BLaER1 treated with 17β-estradiol and CSF1 and Interleukin-3, amounts not matched to agents 10 nM and 100 nM (cell line): ENCODE measurements at regions not wholly inside any gene's neighbourhood (a gene's known extent, or its start where the extent isn't known, plus 50 kb on each side); places are given as distances from the start of the nearest gene placed in this dataset.
"Not testable (repeated sequence)": the region's sequence is repeated elsewhere in the genome, so short reads cannot be mapped to it uniquely, and the experiment has no call there.

Source experiments
- H3K27ac ChIP-seq, 11 experiments: shearing (Covaris generic); formaldehyde crosslinking; 2 replicates each; pipeline ENCODE4 v1.8.1; 2022
- H3K27me3 ChIP-seq, 11 experiments: shearing (Covaris generic); formaldehyde crosslinking; 2 replicates each; pipeline ENCODE4 v1.8.1; 2022
- H3K36me3 ChIP-seq, 11 experiments: shearing (Covaris generic); formaldehyde crosslinking; 2 replicates each; pipeline ENCODE4 v1.8.1; 2022
- H3K4me1 ChIP-seq, 10 experiments: shearing (Covaris generic); formaldehyde crosslinking; 2 replicates each; pipeline ENCODE4 v1.8.1; 2022
- H3K4me2 ChIP-seq, 11 experiments: shearing (Covaris generic); formaldehyde crosslinking; 2 replicates each; pipeline ENCODE4 v1.8.1; 2022
- H3K4me3 ChIP-seq, 10 experiments: shearing (Covaris generic); formaldehyde crosslinking; 2 replicates each; pipeline ENCODE4 v1.8.1; 2022
- H3K9ac ChIP-seq, 11 experiments: shearing (Covaris generic); formaldehyde crosslinking; 2 replicates each; pipeline ENCODE4 v1.8.1; 2022
- H3K9me3 ChIP-seq, 11 experiments: shearing (Covaris generic); formaldehyde crosslinking; replicated peaks in 1 of 11; 2 replicates each; pipeline ENCODE4 v1.8.1; 2022
- H4K20me1 ChIP-seq, 11 experiments: shearing (Covaris generic); formaldehyde crosslinking; 2 replicates each; pipeline ENCODE4 v1.8.1; 2022
- Cebpa-rat ChIP-seq, 11 experiments: shearing (Covaris generic); IDR thresholded peaks; 2 replicates each; pipeline ENCODE4 v1.8.1; 2022

DNA sequence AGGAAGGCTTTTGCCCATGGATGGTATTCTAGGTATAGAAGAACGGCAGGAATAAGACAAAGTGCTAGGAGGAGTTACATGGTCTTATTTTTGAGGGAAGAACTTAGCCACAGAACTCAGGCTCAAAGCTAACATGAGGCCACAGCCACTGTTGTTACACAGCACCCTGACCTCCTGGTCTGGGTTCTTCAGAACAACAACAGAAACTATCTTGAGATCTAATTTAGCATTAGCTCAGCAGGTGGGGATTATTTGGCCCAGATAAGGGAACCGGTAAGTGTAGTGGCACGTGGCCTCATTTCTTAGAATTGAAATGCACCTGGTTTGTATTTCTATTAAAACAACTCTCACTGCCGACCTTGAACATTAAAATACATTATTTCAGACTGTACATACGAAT lies 1168.7 kb upstream of the SEMA6A start:
- Histone ChIP-seq H3K27ac (no peak overlapping the region), H3K4me2 (no peak overlapping the region), H3K27me3 (no peaks in the 10 kb centered on the region), H3K36me3 (no peaks in the 10 kb centered on the region), H3K4me1 (no peaks in the 10 kb centered on the region), H4K20me1 (no peaks in the 10 kb centered on the region), H3K9ac (no peak overlapping the region), H3K4me3 (no peak overlapping the region), H3K9me3 (no peaks in the 10 kb centered on the region)
- no peak for TF ChIP-seq Cebpa-rat (IDR thresholded peaks at IDR 0.05)

DNA sequence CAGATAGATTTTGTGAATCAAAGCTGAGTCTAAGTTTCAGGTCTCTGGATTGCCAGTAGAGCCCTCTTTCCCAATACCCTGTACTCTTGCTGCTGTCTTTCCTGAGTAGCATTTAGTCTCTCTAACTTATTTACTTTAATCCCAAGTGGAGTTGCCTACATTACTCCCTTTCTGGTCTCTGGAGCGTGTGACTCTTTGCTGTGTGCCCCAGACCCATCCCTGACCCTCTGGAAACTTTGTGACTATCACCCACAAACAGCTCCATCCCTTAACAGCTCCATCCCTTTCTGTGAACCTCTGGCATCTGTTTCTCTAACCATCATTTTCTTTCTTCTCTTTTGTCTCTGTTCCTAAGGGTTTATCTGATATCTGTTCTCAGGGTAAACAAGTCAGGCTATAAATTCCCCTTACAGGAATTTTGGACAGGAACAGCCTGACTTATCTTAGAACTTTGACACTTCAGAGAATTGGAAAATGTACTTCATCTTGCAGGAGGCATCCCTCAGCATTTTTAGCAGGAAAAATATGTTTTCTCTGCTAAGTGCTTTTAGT lies 1167.1 kb upstream of the SEMA6A start:
- no peaks in the 10 kb centered on the region for H4K20me1 ChIP-seq

DNA sequence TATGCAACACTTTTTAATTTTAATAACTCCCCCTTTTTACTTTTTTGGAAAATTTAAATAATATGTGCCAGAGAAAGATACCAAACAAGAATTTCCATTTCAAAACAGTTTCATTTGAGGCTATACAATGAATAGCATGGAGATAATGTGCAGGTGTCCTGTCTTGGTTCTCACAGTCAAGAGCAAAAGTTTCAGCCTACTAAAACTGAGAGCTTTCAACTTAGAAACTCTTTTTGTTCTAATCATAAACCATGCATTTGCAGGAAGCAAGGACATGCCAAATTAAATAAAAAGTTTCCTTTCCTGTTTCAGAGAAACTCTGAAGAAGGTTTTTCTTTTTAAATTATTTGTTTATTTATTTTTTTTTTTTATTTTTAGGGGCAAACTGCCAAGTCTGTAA lies 1165.6 kb upstream of the SEMA6A start:
- no peak for TF ChIP-seq Cebpa-rat (IDR thresholded peaks at IDR 0.05)
- Histone ChIP-seq H3K27me3 (no peaks in the 10 kb centered on the region), H3K9me3 (no peaks in the 10 kb centered on the region), H3K36me3 (no peaks in the 10 kb centered on the region), H3K9ac (no peak overlapping the region), H3K4me3 (no peak overlapping the region), H4K20me1 (no peaks in the 10 kb centered on the region), H3K4me2 (no peak overlapping the region), H3K4me1 (no peaks in the 10 kb centered on the region), H3K27ac (no peak overlapping the region)

More for the DNA sequence above, 1167.1 kb upstream of the SEMA6A start:
- Histone ChIP-seq H3K4me2 (no peak overlapping the region), H3K27me3 (no peaks in the 10 kb centered on the region), H3K9me3 (no peaks in the 10 kb centered on the region), H3K27ac (no peak overlapping the region), H3K9ac (no peak overlapping the region), H3K4me1 (no peaks in the 10 kb centered on the region), H3K4me3 (no peak overlapping the region), H3K36me3 (no peaks in the 10 kb centered on the region)
- TF ChIP-seq Cebpa-rat (IDR thresholded peaks at IDR 0.05) = no peak

DNA sequence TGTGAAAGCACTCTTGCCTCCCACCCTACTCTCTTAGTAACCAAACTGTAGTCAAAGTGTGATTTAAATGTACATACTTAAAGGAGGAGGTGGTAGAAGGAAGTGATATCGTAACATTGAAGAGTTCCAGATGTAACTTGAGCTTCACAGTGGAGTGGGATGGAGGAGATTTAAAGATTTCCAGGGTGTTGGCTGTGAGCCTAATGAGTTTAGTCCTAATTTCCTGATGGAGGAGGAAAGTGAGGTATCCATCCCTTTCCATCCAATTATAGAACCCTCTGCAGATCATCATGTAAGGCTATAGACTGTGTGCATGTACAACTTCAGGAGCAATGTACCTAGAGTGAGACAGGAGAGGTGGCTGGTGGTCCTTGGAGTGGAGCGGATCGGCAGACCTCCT lies 1163.9 kb upstream of the SEMA6A start:
- Histone ChIP-seq H4K20me1 (no peaks in the 10 kb centered on the region), H3K4me3 (no peak overlapping the region), H3K27ac (no peak overlapping the region), H3K9ac (no peak overlapping the region), H3K27me3 (no peaks in the 10 kb centered on the region), H3K36me3 (no peaks in the 10 kb centered on the region), H3K4me2 (no peak overlapping the region), H3K9me3 (no peaks in the 10 kb centered on the region), H3K4me1 (no peaks in the 10 kb centered on the region)
- TF ChIP-seq Cebpa-rat (IDR thresholded peaks at IDR 0.05) = no peak

DNA sequence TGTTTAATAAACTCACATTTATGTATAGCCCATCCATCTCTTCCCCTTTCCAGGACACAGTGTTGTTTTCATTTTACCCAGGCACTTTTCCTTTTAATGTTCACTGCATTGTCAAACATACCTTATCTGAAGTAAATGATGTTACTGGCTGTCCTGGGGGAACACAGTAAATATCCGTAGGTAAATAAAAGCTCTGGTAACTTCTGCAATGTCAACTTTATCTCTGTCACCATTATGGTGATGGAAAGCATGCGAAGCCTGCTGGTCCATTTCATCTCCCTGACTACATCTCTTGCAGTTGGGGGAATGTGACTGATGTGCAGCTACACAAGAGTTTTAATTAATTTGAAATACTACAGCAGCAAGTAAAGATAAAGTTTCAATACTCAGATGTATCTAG lies 1162.1 kb upstream of the SEMA6A start:
- H3K36me3 ChIP-seq = no peaks in the 10 kb centered on the region
- no peaks in the 10 kb centered on the region for H3K27me3 ChIP-seq
- no peaks in the 10 kb centered on the region for H3K4me1 ChIP-seq
- H3K27ac ChIP-seq = no peak overlapping the region
- H3K4me3 ChIP-seq = no peak overlapping the region
- H3K9me3 ChIP-seq = no peaks in the 10 kb centered on the region
- no peak overlapping the region for H3K4me2 ChIP-seq
- H3K9ac ChIP-seq = no peak overlapping the region
- no peak for TF ChIP-seq Cebpa-rat (IDR thresholded peaks at IDR 0.05)
- H4K20me1 ChIP-seq = no peaks in the 10 kb centered on the region

DNA sequence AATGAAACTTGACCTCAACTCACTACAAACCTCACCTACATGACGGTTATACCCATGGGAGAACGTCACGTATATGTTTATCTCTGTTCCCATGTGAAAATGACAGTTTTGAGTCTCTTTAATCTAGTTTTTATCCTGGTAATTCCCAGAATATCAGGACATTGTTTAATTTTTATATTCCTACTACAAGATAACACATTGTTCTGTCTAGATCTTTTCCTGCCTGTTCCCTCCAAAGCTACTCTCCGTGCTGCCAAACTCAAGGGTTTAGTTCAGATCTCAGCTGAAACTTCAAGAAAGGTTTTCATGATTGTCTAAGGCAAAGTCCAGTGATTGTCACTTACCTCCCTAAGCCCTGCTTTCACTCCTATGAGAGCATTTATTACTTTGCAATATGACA lies 1159.4 kb upstream of the SEMA6A start:
- Histone ChIP-seq H3K4me2 (no peak overlapping the region), H3K9ac (no peak overlapping the region), H3K4me1 (peaks cover 0 to 11% (median 6%) of the 10 kb centered on the region in 10 experiments; a peak in 13 of 20 replicates), H3K27me3 (no peaks in the 10 kb centered on the region), H4K20me1 (no peaks in the 10 kb centered on the region), H3K9me3 (peaks cover 0 to 9% (median 0%) of the 10 kb centered on the region in 11 experiments; a peak in 1 of 22 replicates), H3K36me3 (no peaks in the 10 kb centered on the region), H3K27ac (no peak overlapping the region), H3K4me3 (no peak overlapping the region)
- TF ChIP-seq Cebpa-rat (IDR thresholded peaks at IDR 0.05) = no peak

DNA sequence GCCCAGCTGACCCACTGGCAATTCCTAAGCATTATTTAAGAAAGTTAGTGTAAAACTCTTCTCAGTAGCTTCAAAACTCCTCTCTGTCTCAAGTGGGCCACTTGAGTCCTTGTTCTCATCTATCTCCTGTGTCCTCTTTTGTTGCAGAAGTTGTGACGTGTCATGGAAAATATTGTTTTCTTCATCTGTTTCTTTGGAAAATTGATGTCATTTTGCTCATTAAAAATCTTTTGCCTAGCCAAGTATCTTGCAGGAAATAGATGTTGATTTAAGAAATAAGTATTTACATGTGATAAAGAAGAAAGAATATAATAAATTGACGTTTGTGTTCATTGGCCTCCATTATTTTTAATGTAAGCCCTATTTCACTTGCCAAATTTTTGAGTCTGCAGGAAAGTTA lies 1158.4 kb upstream of the SEMA6A start:
- no peaks in the 10 kb centered on the region for H3K27me3 ChIP-seq
- H3K27ac ChIP-seq = no peak overlapping the region
- no peak overlapping the region for H3K4me3 ChIP-seq
- H4K20me1 ChIP-seq = no peaks in the 10 kb centered on the region
- no peak overlapping the region for H3K9ac ChIP-seq
- no peak overlapping the region for H3K4me2 ChIP-seq
- no peak for TF ChIP-seq Cebpa-rat (IDR thresholded peaks at IDR 0.05)
- H3K36me3 ChIP-seq = no peaks in the 10 kb centered on the region
- peaks cover 0 to 11% (median 6%) of the 10 kb centered on the region in 10 experiments; a peak in 13 of 20 replicates for H3K4me1 ChIP-seq
- peaks cover 0 to 9% (median 0%) of the 10 kb centered on the region in 11 experiments; a peak in 1 of 22 replicates for H3K9me3 ChIP-seq

DNA sequence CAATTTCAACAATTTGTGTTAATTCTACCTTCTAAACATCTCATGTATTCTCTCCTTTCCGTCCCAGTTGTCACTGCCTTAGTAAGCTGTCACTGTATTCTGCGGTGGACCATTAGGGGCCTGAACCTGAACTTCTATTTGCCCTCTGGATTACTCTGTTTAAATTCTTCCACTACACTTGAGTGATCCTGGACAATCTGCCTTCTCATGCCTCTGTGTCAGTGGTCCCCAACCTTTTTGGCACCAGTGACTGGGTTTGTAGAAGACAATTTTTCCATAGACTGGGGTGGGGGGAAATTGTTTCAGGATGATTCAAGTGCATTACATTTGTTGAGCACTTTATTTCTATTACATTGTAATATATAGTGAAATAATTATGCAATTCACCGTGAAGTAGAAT lies 1157.6 kb upstream of the SEMA6A start:
- no peak overlapping the region for H3K4me3 ChIP-seq
- H3K27me3 ChIP-seq = no peaks in the 10 kb centered on the region

DNA sequence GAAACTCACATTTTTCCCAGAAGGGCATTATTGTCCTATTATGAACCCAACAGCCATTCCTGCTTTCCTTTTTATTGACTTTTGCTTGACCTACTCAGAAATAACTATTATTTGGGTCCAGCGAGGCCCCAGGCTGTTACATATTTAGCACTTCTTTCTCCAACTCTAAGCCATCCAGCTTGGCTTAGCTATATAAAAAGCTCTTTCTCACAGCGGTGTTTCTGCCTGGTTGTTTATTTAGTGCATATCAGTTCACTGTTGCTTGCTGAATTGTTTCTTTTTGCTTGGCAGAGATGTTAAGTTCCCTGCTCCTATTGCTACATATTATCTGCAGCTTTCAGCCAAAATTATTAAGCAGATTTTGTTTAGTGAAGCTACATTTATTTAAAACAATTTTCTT lies 1156.8 kb upstream of the SEMA6A start:
- peaks cover 0 to 11% (median 6%) of the 10 kb centered on the region in 10 experiments; a peak in 13 of 20 replicates for H3K4me1 ChIP-seq
- no peak for TF ChIP-seq Cebpa-rat (IDR thresholded peaks at IDR 0.05)
- no peaks in the 10 kb centered on the region for H3K36me3 ChIP-seq
- no peak overlapping the region for H3K27ac ChIP-seq
- peaks cover 0 to 9% (median 0%) of the 10 kb centered on the region in 11 experiments; a peak in 1 of 22 replicates for H3K9me3 ChIP-seq
- H4K20me1 ChIP-seq = no peaks in the 10 kb centered on the region
- H3K4me2 ChIP-seq = no peak overlapping the region
- H3K9ac ChIP-seq = no peak overlapping the region
- H3K27me3 ChIP-seq = no peaks in the 10 kb centered on the region
- H3K4me3 ChIP-seq = no peak overlapping the region

More for the DNA sequence above, 1157.6 kb upstream of the SEMA6A start:
- Histone ChIP-seq H3K9me3 (peaks cover 0 to 9% (median 0%) of the 10 kb centered on the region in 11 experiments; a peak in 1 of 22 replicates), H4K20me1 (no peaks in the 10 kb centered on the region), H3K36me3 (no peaks in the 10 kb centered on the region), H3K9ac (no peak overlapping the region), H3K4me1 (peaks cover 0 to 11% (median 6%) of the 10 kb centered on the region in 10 experiments; a peak in 13 of 20 replicates), H3K4me2 (no peak overlapping the region), H3K27ac (no peak overlapping the region)
- TF ChIP-seq Cebpa-rat (IDR thresholded peaks at IDR 0.05) = no peak

DNA sequence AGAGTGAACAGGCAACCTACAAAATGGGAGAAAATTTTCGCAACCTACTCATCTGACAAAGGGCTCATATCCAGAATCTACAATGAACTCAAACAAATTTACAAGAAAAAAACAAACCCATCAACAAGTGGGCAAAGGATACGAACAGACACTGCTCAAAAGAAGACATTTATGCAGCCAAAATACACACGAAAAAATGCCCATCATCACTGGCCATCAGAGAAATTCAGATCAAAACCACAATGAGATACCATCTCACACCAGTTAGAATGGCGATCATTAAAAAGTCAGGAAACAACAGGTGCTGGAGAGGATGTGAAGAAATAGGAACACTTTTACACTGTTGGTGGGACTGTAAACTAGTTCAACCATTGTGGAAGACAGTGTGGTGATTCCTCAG lies 1146.2 kb upstream of the SEMA6A start:
- not testable (repeated sequence) for H3K4me3 ChIP-seq, H3K4me1 ChIP-seq, H3K27me3 ChIP-seq, H3K4me2 ChIP-seq, H3K9ac ChIP-seq, H3K36me3 ChIP-seq, H4K20me1 ChIP-seq, H3K27ac ChIP-seq
- peaks cover 9 to 28% (median 16%) of the 10 kb centered on the region in 11 experiments for H3K9me3 ChIP-seq
